ENCODE measurements at regions not wholly inside any gene's neighbourhood (a gene's known extent, or its start where the extent isn't known, plus 50 kb on each side); places are given as distances from the start of the nearest gene placed in this dataset.

- H3K4me1 ChIP-seq (ENCODE audit: control insufficient read depth, insufficient read depth, low read length) = no peaks in the 10 kb centered on the region
- ChIA-PET POLR2A (ENCODE audit: unreplicated experiment) (interaction anchor here (0.6 kb wide), 1 partner anchor 530 kb away, joined by 4 read pairs; no protein-coding TSS in a partner anchor), CTCF (interaction anchor here (0.7 kb wide), 1 partner anchor 667 kb away, joined by 4 read pairs; no protein-coding TSS in a partner anchor)
- no peak overlapping the region for H3K14ac ChIP-seq (replicated peaks; ENCODE audit: low read depth, low read length)
- H2BK20ac ChIP-seq (ENCODE audit: low read depth, low read length) = no peak overlapping the region
- H3K4me3 ChIP-seq (ENCODE audit: insufficient read depth, low read depth, low read length) = no peak overlapping the region
- DNase-seq (no peak), ATAC-seq (ENCODE audit: low read depth) (no peak)
- no peak overlapping the region for H2AK5ac ChIP-seq (ENCODE audit: low read depth, low read length)
- dilution Hi-C loops (cut with HindIII; ENCODE audit: low sequenced_read_pairs, unreplicated experiment) = no loop called here
- no CpG with 5 or more reads among the region's 3 CpGs for WGBS, 2 experiments (ENCODE audit: extremely low coverage in 2 of 2, insufficient read length in 1 of 2)
- in situ Hi-C loops (cut with MboI; ENCODE audit: low sequenced_read_pairs) = no loop called here
- H3K23ac ChIP-seq (ENCODE audit: low read depth, low read length) = no peak overlapping the region
- H3K9ac ChIP-seq (ENCODE audit: low read depth, low read length) = no peak overlapping the region
- no peak overlapping the region for H4K91ac ChIP-seq (ENCODE audit: insufficient read depth, low read depth, low read length)
- no peak overlapping the region for H2AFZ ChIP-seq (replicated peaks; ENCODE audit: low read length, poor library complexity)
- no peaks in the 10 kb centered on the region for H4K20me1 ChIP-seq (ENCODE audit: insufficient read depth, low read length)
- H2BK120ac ChIP-seq (ENCODE audit: low read depth, low read length) = no peak overlapping the region
- H3K9me1 ChIP-seq (ENCODE audit: insufficient read depth, low read length) = no peaks in the 10 kb centered on the region
- H3K9me3 ChIP-seq (ENCODE audit: control insufficient read depth, insufficient read depth, low read length) = peaks cover 2% of the 10 kb centered on the region; the same call in 1 of the 2 replicates
- H3K4me2 ChIP-seq (ENCODE audit: low read depth, low read length) = no peak overlapping the region
- no peak overlapping the region for H3K27ac ChIP-seq (ENCODE audit: insufficient read depth, low read length)
- intact Hi-C loops (cut with micrococcal nuclease) = no loop called here
- H3K79me1 ChIP-seq (ENCODE audit: low read depth in 1 of 2, low read length in 2 of 2) = no peaks in the 10 kb centered on the region
- no peak overlapping the region for H2BK15ac ChIP-seq (ENCODE audit: low read depth, low read length)
- H3K27me3 ChIP-seq (ENCODE audit: control insufficient read depth, insufficient read depth, low read length) = no peaks in the 10 kb centered on the region
- H3K18ac ChIP-seq (ENCODE audit: low read depth, low read length) = no peak overlapping the region
- no peak overlapping the region for H2BK5ac ChIP-seq (ENCODE audit: low read depth, low read length, poor library complexity, severe bottlenecking)
- no peak overlapping the region for H3K4ac ChIP-seq (ENCODE audit: low read depth, low read length)
- no peak overlapping the region for H2AK9ac ChIP-seq (replicated peaks; ENCODE audit: low read depth, low read length, poor library complexity)
- no peaks in the 10 kb centered on the region for H3K36me3 ChIP-seq (ENCODE audit: control insufficient read depth, insufficient read depth, low read length)
- H4K8ac ChIP-seq (ENCODE audit: low read depth in 2 of 2, low read length in 2 of 2) = no peak overlapping the region
- no peak overlapping the region for H3K56ac ChIP-seq (ENCODE audit: extremely low read depth, insufficient read depth, low read length)
- no TSS peak for BruUV-seq (replicated peaks)
- no peak overlapping the region for H4K5ac ChIP-seq (ENCODE audit: low read depth, low read length)
- no peak for TF ChIP-seq CTCF (conservative IDR thresholded peaks at IDR 0.05; ENCODE audit: low read depth, low read length)
- TF ChIP-seq RAD21 (IDR thresholded peaks at IDR 0.05; ENCODE audit: low read length) = no peak
- no peak for TF ChIP-seq MAFK (IDR thresholded peaks at IDR 0.05; ENCODE audit: low read depth, low read length)
- no peak for TF ChIP-seq BHLHE40 (IDR thresholded peaks at IDR 0.05; ENCODE audit: low read depth, low read length)
- no peak for TF ChIP-seq NFE2L2 (IDR thresholded peaks at IDR 0.05; ENCODE audit: low read depth, low read length)
- TF ChIP-seq RCOR1 (IDR thresholded peaks at IDR 0.05; ENCODE audit: insufficient replicate concordance, low read length) = no peak
- no peak for TF ChIP-seq USF2 (IDR thresholded peaks at IDR 0.05; ENCODE audit: low read depth, low read length)
- TF ChIP-seq SMC3 (IDR thresholded peaks at IDR 0.05; ENCODE audit: low read depth, low read length) = no peak
- TF ChIP-seq RFX5 (IDR thresholded peaks at IDR 0.05; ENCODE audit: low read depth, low read length) = no peak
- no peak for TF ChIP-seq ELK1 (IDR thresholded peaks at IDR 0.05; ENCODE audit: borderline replicate concordance, low read depth, low read length)
- TF ChIP-seq FOS (IDR thresholded peaks at IDR 0.05; ENCODE audit: low read depth, low read length) = no peak
- TF ChIP-seq MXI1 (IDR thresholded peaks at IDR 0.05; ENCODE audit: borderline replicate concordance, low read depth, low read length) = no peak
- no peak for TF ChIP-seq CEBPB (IDR thresholded peaks at IDR 0.05; ENCODE audit: low read depth, low read length)
- TF ChIP-seq MAZ (IDR thresholded peaks at IDR 0.05; ENCODE audit: borderline replicate concordance, low read depth, low read length) = no peak
These were observed 529.5 kb downstream of the TMTC2 start for GRCh38 chr12:83216230-83216629.

All from IMR-90 (cell line).